NCI-H2171 treated with DMSO at 0.1 percent for 48 hours (cell line): ENCODE measurements at regions not wholly inside any gene's neighbourhood (a gene's known extent, or its start where the extent isn't known, plus 50 kb on each side); places are given as distances from the start of the nearest gene placed in this dataset.
A peak's percentile ranks its signal among the peaks of the same experiment; 100 is the strongest.

Source experiments
- DNase-seq: peaks from one replicate; lab custom pipeline; 2025; lab: John Stamatoyannopoulos, UW

GRCh38 chrX:57848857-57849256 lies 61.4 kb downstream of the ZXDA start:
- DNase-seq: no peak

DNA sequence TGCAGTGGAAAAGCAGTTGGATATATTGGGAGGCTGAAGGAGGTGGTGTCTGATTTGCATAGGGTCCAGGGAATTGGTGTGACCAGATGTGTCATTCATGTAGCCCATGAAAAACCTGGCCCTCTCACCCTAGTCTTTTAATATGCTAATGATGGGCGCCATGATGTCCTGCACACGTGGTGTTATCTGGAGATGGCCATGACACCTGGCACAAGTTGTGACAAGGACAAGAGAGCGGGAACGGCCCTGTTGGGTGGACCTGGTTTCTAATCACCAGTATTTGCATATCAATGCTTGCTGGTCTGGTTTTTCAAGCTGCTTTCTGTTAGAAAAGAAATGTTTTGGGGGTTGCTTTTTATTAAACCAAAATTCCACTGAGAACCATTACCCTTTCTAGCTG lies 87.4 kb downstream of the ZXDA start:
- no peak for DNase-seq

- no peak for DNase-seq
Observed at GRCh38 chrX:57822398-57822797, 87.9 kb downstream of the ZXDA start.

GRCh38 chrX:57821703-57822387 lies 88.4 kb downstream of the ZXDA start:
- peak; percentile 51 for DNase-seq

- DNase-seq: no peak
Observed at GRCh38 chrX:57817302-57817701, 93.0 kb downstream of the ZXDA start.

GRCh38 chrX:57772637-57773036 lies 92.6 kb upstream of the NLRP2B start:
- DNase-seq: no peak

DNA sequence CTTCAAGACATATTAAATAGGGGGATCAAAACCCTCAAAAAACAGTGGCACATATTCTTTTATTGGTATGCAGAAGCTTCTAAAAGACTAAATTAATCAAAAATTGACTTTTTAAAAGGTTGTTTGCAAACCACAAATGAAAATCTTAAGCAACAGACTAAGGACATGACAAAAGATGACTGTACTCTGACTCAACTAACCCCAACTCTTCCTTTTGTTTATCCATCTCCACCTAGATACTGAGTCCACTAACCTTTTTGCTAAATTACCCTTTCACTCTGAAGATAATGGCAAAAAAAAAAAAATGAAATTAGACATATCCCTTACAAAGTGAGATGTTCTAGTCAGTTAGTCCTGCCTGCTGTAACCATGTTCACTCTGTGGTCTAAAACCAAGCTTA lies 91.6 kb upstream of the NLRP2B start:
- DNase-seq: no peak

DNA sequence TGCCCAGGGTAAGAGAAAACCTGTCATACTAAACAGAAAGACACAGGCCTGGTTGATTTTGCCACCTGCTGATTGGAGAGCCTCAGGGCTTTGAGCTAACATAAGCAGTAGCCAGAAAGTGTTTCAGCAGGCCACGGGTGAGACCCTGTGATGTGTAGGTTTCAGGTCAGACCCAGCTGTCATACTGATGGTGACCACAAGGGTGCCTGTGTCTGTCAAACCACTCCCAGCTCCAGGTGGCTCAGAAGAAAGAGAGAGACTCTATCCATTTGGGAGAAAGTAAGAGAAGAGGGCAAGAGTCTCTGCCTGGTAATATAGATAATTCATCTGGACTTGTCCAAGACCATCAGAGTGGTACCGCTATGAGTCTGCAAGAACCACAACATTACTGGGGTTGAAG lies 72.8 kb upstream of the NLRP2B start:
- DNase-seq: no peak

- DNase-seq: no peak
Observed at GRCh38 chrX:57741107-57741506, 61.0 kb upstream of the NLRP2B start.

- no peak for DNase-seq
Observed at GRCh38 chrX:57737881-57738280, 57.8 kb upstream of the NLRP2B start.
